HEK293 (cell line): ENCODE measurements at regions not wholly inside any gene's neighbourhood (a gene's known extent, or its start where the extent isn't known, plus 50 kb on each side); places are given as distances from the start of the nearest gene placed in this dataset.
A peak's percentile ranks its signal among the peaks of the same experiment; 100 is the strongest.

Experiments
- CTCF ChIA-PET: fragments of 350-600 bp; formaldehyde crosslinking; extraction: SDS; loops from one replicate; lab custom pipeline; 2021; ENCODE audit warnings: antibody characterized with exemption; lab: Yijun Ruan, JAX
- POLR2A ChIA-PET: fragments of 300-600 bp; formaldehyde crosslinking; extraction: SDS; loops from one replicate; lab custom pipeline; 2020; ENCODE audit warnings: antibody characterized with exemption, inconsistent platforms; lab: Yijun Ruan, JAX
- H3K27ac ChIP-seq: fragments of 200-500 bp; sonication (Bioruptor generic); 2 replicates; pipeline ENCODE4 v1.5.1; 2014; ENCODE audit warnings: low read depth, low read length, control low read depth, inconsistent platforms; ENCODE audit errors: extremely low read depth
- H3K36me3 ChIP-seq, 2 experiments: fragments of 200-500 bp in 1 of 2; sonication (Bioruptor generic) in 1 of 2; 1 replicate in 1 of 2; 2 replicates in 1 of 2; pipeline ENCODE4 v1.5.1; 2014 to 2017; ENCODE audit warnings: inconsistent platforms in 2 of 2, low read length in 2 of 2; ENCODE audit not compliant: control insufficient read depth in 2 of 2, insufficient read depth in 1 of 2
- H3K4me1 ChIP-seq: fragments of 200-500 bp; sonication (Bioruptor generic); 2 replicates; pipeline ENCODE4 v1.5.1; 2014; ENCODE audit warnings: mild to moderate bottlenecking, low read length, inconsistent platforms; ENCODE audit not compliant: control insufficient read depth, insufficient read depth
- H3K4me3 ChIP-seq: 2 replicates; pipeline ENCODE4 v1.5.1; 2011; ENCODE audit warnings: low read depth, mild to moderate bottlenecking, control low read depth, low read length, moderate library complexity
- H3K9me3 ChIP-seq: fragments of 200-500 bp; sonication (Bioruptor generic); 2 replicates; pipeline ENCODE4 v1.5.1; 2014; ENCODE audit warnings: low read depth, low read length, inconsistent platforms; ENCODE audit not compliant: control insufficient read depth, insufficient read depth
- IKZF3 ChIP-seq: fragments of 450-650 bp; IDR thresholded peaks from 2 replicates; pipeline ENCODE4 v1.5.0; 2018; ENCODE audit warnings: missing biosample characterization, mild to moderate bottlenecking, missing genetic modification characterization, moderate library complexity
- INSM2 ChIP-seq: fragments of 450-650 bp; formaldehyde crosslinking; IDR thresholded peaks from 2 replicates; pipeline ENCODE4 v1.5.1; 2016; ENCODE audit warnings: missing biosample characterization, missing genetic modification characterization
- KLF16 ChIP-seq: fragments of 450-650 bp; formaldehyde crosslinking; IDR thresholded peaks from 2 replicates; pipeline ENCODE4 v1.5.1; 2017; ENCODE audit warnings: missing biosample characterization, missing genetic modification characterization
- OVOL3 ChIP-seq: fragments of 450-650 bp; formaldehyde crosslinking; IDR thresholded peaks from 2 replicates; pipeline ENCODE4 v1.5.1; 2016; ENCODE audit warnings: missing biosample characterization, missing genetic modification characterization
- PATZ1 ChIP-seq: fragments of 450-650 bp; formaldehyde crosslinking; IDR thresholded peaks from 2 replicates; pipeline ENCODE4 v1.5.1; 2016; ENCODE audit warnings: missing biosample characterization, missing genetic modification characterization
- PRDM1 ChIP-seq: fragments of 450-650 bp; formaldehyde crosslinking; IDR thresholded peaks from 2 replicates; pipeline ENCODE4; 2016; ENCODE audit warnings: missing biosample characterization, missing genetic modification characterization
- SCRT2 ChIP-seq: fragments of 450-650 bp; formaldehyde crosslinking; IDR thresholded peaks from 2 replicates; pipeline ENCODE4 v1.5.1; 2016; ENCODE audit warnings: missing biosample characterization, missing genetic modification characterization
- SETDB1 ChIP-seq: IDR thresholded peaks from one replicate; pipeline ENCODE4 v1.6.1; 2017; ENCODE audit warnings: mild to moderate bottlenecking, low read length, moderate library complexity, mixed read lengths; ENCODE audit not compliant: insufficient read length
- YY1 ChIP-seq: fragments of 450-650 bp; formaldehyde crosslinking; IDR thresholded peaks from 2 replicates; pipeline ENCODE4 v1.5.1; 2018; ENCODE audit warnings: missing biosample characterization, missing genetic modification characterization
- ZBTB1 ChIP-seq: fragments of 450-650 bp; formaldehyde crosslinking; IDR thresholded peaks from 2 replicates; pipeline ENCODE4 v1.5.1; 2016; ENCODE audit warnings: missing biosample characterization, missing genetic modification characterization
- ZBTB44 ChIP-seq: fragments of 450-650 bp; IDR thresholded peaks from 2 replicates; pipeline ENCODE4 v1.5.1; 2018; ENCODE audit warnings: missing biosample characterization, mild to moderate bottlenecking, missing genetic modification characterization
- ZFP3 ChIP-seq: fragments of 450-650 bp; formaldehyde crosslinking; IDR thresholded peaks from 2 replicates; pipeline ENCODE4 v1.5.1; 2016; ENCODE audit warnings: low read depth, missing biosample characterization, missing genetic modification characterization
- ZFP37 ChIP-seq: fragments of 450-650 bp; formaldehyde crosslinking; IDR thresholded peaks from 2 replicates; pipeline ENCODE4 v1.5.1; 2016; ENCODE audit warnings: missing biosample characterization, missing genetic modification characterization
- ZNF114 ChIP-seq: fragments of 450-650 bp; formaldehyde crosslinking; IDR thresholded peaks from 2 replicates; pipeline ENCODE4 v1.5.0; 2017; ENCODE audit warnings: missing biosample characterization, missing genetic modification characterization
- ZNF140 ChIP-seq: fragments of 450-650 bp; formaldehyde crosslinking; IDR thresholded peaks from 2 replicates; pipeline ENCODE4 v1.5.1; 2016; ENCODE audit warnings: missing biosample characterization, missing genetic modification characterization
- ZNF146 ChIP-seq: fragments of 450-650 bp; formaldehyde crosslinking; IDR thresholded peaks from 2 replicates; pipeline ENCODE4 v1.5.1; 2016; ENCODE audit warnings: missing biosample characterization, missing genetic modification characterization
- ZNF248 ChIP-seq: fragments of 450-650 bp; formaldehyde crosslinking; IDR thresholded peaks from 2 replicates; pipeline ENCODE4 v1.5.1; 2017; ENCODE audit warnings: missing biosample characterization, missing genetic modification characterization
- ZNF394 ChIP-seq: fragments of 450-650 bp; formaldehyde crosslinking; IDR thresholded peaks from 2 replicates; pipeline ENCODE4 v1.5.1; 2016; ENCODE audit warnings: missing biosample characterization, missing genetic modification characterization, mild to moderate bottlenecking, moderate library complexity, borderline replicate concordance
- ZNF433 ChIP-seq: fragments of 450-650 bp; formaldehyde crosslinking; IDR thresholded peaks from 2 replicates; pipeline ENCODE4 v1.5.1; 2016; ENCODE audit warnings: missing biosample characterization, missing genetic modification characterization, low read depth
- ZNF561 ChIP-seq: fragments of 450-650 bp; IDR thresholded peaks from 2 replicates; pipeline ENCODE4 v1.5.1; 2018; ENCODE audit warnings: missing biosample characterization, missing genetic modification characterization, borderline replicate concordance
- ZNF664 ChIP-seq: fragments of 450-650 bp; formaldehyde crosslinking; IDR thresholded peaks from 2 replicates; pipeline ENCODE4 v1.5.1; 2016; ENCODE audit warnings: missing biosample characterization, missing genetic modification characterization
- ZNF785 ChIP-seq: fragments of 450-650 bp; formaldehyde crosslinking; IDR thresholded peaks from 2 replicates; pipeline ENCODE4 v1.5.1; 2016; ENCODE audit warnings: missing biosample characterization, missing genetic modification characterization
- ZNF830 ChIP-seq: fragments of 450-650 bp; IDR thresholded peaks from 2 replicates; pipeline ENCODE4 v1.5.0; 2018; ENCODE audit warnings: missing biosample characterization, missing genetic modification characterization, low read depth, mild to moderate bottlenecking, moderate library complexity
- ZNF837 ChIP-seq: fragments of 450-650 bp; formaldehyde crosslinking; IDR thresholded peaks from 2 replicates; pipeline ENCODE4 v1.5.1; 2016; ENCODE audit warnings: missing biosample characterization, missing genetic modification characterization
- ZXDB ChIP-seq: fragments of 450-650 bp; formaldehyde crosslinking; IDR thresholded peaks from 2 replicates; pipeline ENCODE4 v1.5.1; 2016; ENCODE audit warnings: missing biosample characterization, missing genetic modification characterization

- H3K36me3 ChIP-seq, result no peaks in the 10 kb centered on the region
- TF ChIP-seq SETDB1, result peak; percentile 98
- TF ChIP-seq ZNF664 (tag by site-specific recombination), result no peak
- H3K4me1 ChIP-seq, result no peaks in the 10 kb centered on the region
- ChIA-PET CTCF (no interaction called here), POLR2A (no interaction called here)
- no peaks in the 10 kb centered on the region for H3K9me3 ChIP-seq
- H3K4me3 ChIP-seq, result no peak overlapping the region
- no peak overlapping the region for H3K27ac ChIP-seq
These were observed 352.5 kb upstream of the PCDH20 start for GRCh38 chr13:61768175-61768574.

GRCh38 chr13:61766667-61767058 is 351.0 kb upstream of the PCDH20 start:
- no peak for TF ChIP-seq ZNF433 (tag by site-specific recombination)
- TF ChIP-seq YY1 (tag by site-specific recombination), result no peak
- TF ChIP-seq ZNF114 (tag by site-specific recombination), result no peak
- TF ChIP-seq PRDM1, result no peak
- no peak for TF ChIP-seq ZNF664 (tag by site-specific recombination)
- TF ChIP-seq PATZ1 (tag by site-specific recombination), result no peak
- TF ChIP-seq ZBTB1 (tag by site-specific recombination), result no peak
- TF ChIP-seq ZNF146 (tag by site-specific recombination), result no peak
- no peak for TF ChIP-seq ZFP3 (tag by site-specific recombination)
- no peak for TF ChIP-seq ZNF837 (tag by site-specific recombination)
- no peak for TF ChIP-seq SETDB1
- TF ChIP-seq KLF16 (tag by site-specific recombination), result no peak
- no peak for TF ChIP-seq ZNF830
- POLR2A ChIA-PET, result no interaction called here
- H3K36me3 ChIP-seq, result no peaks in the 10 kb centered on the region
- CTCF ChIA-PET, result no interaction called here
- H3K4me1 ChIP-seq, result no peaks in the 10 kb centered on the region
- H3K27ac ChIP-seq, result no peak overlapping the region
- no peaks in the 10 kb centered on the region for H3K9me3 ChIP-seq
- H3K4me3 ChIP-seq, result no peak overlapping the region

GRCh38 chr13:61765940-61766666 is 350.5 kb upstream of the PCDH20 start:
- H3K36me3 ChIP-seq, result no peaks in the 10 kb centered on the region
- H3K9me3 ChIP-seq, result no peaks in the 10 kb centered on the region
- no peaks in the 10 kb centered on the region for H3K4me1 ChIP-seq
- POLR2A ChIA-PET, result no interaction called here
- no peak overlapping the region for H3K27ac ChIP-seq
- CTCF ChIA-PET, result no interaction called here
- TF ChIP-seq ZNF561 (tag by site-specific recombination), result no peak
- TF ChIP-seq ZNF394 (tag by site-specific recombination), result no peak
- no peak for TF ChIP-seq PRDM1
- TF ChIP-seq ZNF140 (tag by site-specific recombination), result no peak
- no peak for TF ChIP-seq ZXDB
- H3K4me3 ChIP-seq, result no peak overlapping the region

GRCh38 chr13:61765181-61765742 is 349.6 kb upstream of the PCDH20 start:
- no peaks in the 10 kb centered on the region for H3K4me1 ChIP-seq
- ChIA-PET CTCF (interaction anchor here (0.6 kb wide), 1 partner anchor 448 kb away, joined by 4 read pairs; no protein-coding TSS in a partner anchor), POLR2A (no interaction called here)
- no peaks in the 10 kb centered on the region for H3K9me3 ChIP-seq
- no peak overlapping the region for H3K4me3 ChIP-seq
- H3K36me3 ChIP-seq, result no peaks in the 10 kb centered on the region
- H3K27ac ChIP-seq, result no peak overlapping the region
- no peak for TF ChIP-seq INSM2
- TF ChIP-seq ZBTB44 (tag by site-specific recombination), result no peak
- TF ChIP-seq ZNF248, result no peak
- no peak for TF ChIP-seq OVOL3
- TF ChIP-seq ZNF785 (tag by site-specific recombination), result no peak
- no peak for TF ChIP-seq IKZF3 (tag by site-specific recombination)
- TF ChIP-seq SCRT2 (tag by site-specific recombination), result no peak
- TF ChIP-seq ZBTB1 (tag by site-specific recombination), result no peak
- no peak for TF ChIP-seq ZFP37
